Thoracic aorta (tissue), 2 donors: ENCODE measurements at regions not wholly inside any gene's neighbourhood (a gene's known extent, or its start where the extent isn't known, plus 50 kb on each side); places are given as distances from the start of the nearest gene placed in this dataset.
"Not testable (repeated sequence)": the region's sequence is repeated elsewhere in the genome, so short reads cannot be mapped to it uniquely, and the experiment has no call there.

Experiments used
- ATAC-seq: fragments of 150-250 bp; one replicate; pipeline ENCODE4 v1.8.0; 2017; ENCODE audit warnings: low read depth; ENCODE audit not compliant: insufficient number of reproducible peaks, low FRiP score
- DNase-seq: peaks from one replicate; pipeline ENCODE4 v3.0.0-alpha.2; 2020; ENCODE audit warnings: low spot score
- H3K27ac ChIP-seq, 2 donors: fragments of 200-600 bp; sonication (generic); 1 replicate in 1 of 2; 2 replicates in 1 of 2; pipeline ENCODE4 v1.5.1; 2016; ENCODE audit warnings: mild to moderate bottlenecking in 2 of 2, moderate library complexity in 2 of 2
- H3K27me3 ChIP-seq: fragments of 200-600 bp; sonication (generic); replicated peaks from 2 replicates; pipeline ENCODE4 v1.6.0; 2016; ENCODE audit warnings: mild to moderate bottlenecking; ENCODE audit not compliant: insufficient read depth
- H3K36me3 ChIP-seq: fragments of 200-600 bp; sonication (generic); one replicate; pipeline ENCODE4 v1.5.1; 2016
- H3K4me1 ChIP-seq, 2 donors: fragments of 200-600 bp; sonication (generic); 1 replicate in 1 of 2; 2 replicates in 1 of 2; pipeline versions ENCODE4 v1.5.1 to v1.6.0; 2016; ENCODE audit warnings: low read depth in 2 of 2, mild to moderate bottlenecking in 1 of 2; ENCODE audit not compliant: control insufficient read depth in 1 of 2
- H3K4me3 ChIP-seq: fragments of 200-600 bp; sonication (generic); 2 replicates; pipeline ENCODE4 v1.5.1; 2016; ENCODE audit warnings: mild to moderate bottlenecking
- H3K9me3 ChIP-seq: fragments of 200-600 bp; sonication (generic); 2 replicates; pipeline ENCODE4 v1.5.1; 2016
- TF ChIP-seq, protein P1 (sequence below): fragments of 200-600 bp; sonication (generic); IDR thresholded peaks from one replicate; pipeline ENCODE4 v1.5.1; 2019; ENCODE audit warnings: antibody characterized with exemption

DNA sequence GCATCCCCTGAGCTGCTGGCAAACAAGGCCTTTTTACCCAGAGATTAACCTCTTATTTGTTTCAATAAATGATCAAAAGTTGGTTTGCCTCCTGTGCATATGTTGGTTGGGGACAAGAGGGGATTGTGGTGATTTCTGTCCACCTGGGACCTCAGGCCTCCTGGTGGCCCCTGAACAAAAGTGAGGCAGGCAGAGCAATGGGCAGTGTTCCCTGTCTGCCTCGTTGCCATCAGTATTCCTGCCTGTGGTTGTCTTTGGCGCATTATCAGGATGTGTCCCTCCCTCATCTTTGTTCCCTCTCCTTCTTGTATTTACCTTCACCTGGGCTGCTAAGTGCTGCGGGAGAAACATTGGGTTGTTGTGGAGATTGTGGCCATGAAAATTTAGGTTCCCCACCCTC, 65.3 kb upstream of the DRD5 start:
- no peak for ATAC-seq
- H3K9me3 ChIP-seq = no peaks in the 10 kb centered on the region

GRCh38 chr4:9718246-9718939, 63.0 kb upstream of the DRD5 start:
- not testable (repeated sequence) for H3K27ac ChIP-seq, ATAC-seq

More for the DNA sequence above, 65.3 kb upstream of the DRD5 start:
- TF ChIP-seq, protein P1, sequence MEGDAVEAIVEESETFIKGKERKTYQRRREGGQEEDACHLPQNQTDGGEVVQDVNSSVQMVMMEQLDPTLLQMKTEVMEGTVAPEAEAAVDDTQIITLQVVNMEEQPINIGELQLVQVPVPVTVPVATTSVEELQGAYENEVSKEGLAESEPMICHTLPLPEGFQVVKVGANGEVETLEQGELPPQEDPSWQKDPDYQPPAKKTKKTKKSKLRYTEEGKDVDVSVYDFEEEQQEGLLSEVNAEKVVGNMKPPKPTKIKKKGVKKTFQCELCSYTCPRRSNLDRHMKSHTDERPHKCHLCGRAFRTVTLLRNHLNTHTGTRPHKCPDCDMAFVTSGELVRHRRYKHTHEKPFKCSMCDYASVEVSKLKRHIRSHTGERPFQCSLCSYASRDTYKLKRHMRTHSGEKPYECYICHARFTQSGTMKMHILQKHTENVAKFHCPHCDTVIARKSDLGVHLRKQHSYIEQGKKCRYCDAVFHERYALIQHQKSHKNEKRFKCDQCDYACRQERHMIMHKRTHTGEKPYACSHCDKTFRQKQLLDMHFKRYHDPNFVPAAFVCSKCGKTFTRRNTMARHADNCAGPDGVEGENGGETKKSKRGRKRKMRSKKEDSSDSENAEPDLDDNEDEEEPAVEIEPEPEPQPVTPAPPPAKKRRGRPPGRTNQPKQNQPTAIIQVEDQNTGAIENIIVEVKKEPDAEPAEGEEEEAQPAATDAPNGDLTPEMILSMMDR = no peak
- Histone ChIP-seq H3K27me3 (no peaks in the 10 kb centered on the region), H3K4me3 (no peak overlapping the region), H3K36me3 (no peaks in the 10 kb centered on the region), H3K27ac (no peak overlapping the region), H3K4me1 (no peaks in the 10 kb centered on the region)
- no peak for DNase-seq

GRCh38 chr4:9722131-9722530, 59.3 kb upstream of the DRD5 start:
- not testable (repeated sequence) for H3K4me1 ChIP-seq, DNase-seq, H3K9me3 ChIP-seq, H3K27me3 ChIP-seq, H3K4me3 ChIP-seq, H3K36me3 ChIP-seq, ATAC-seq, H3K27ac ChIP-seq

More at GRCh38 chr4:9718246-9718939, 63.0 kb upstream of the DRD5 start:
- H3K4me1 ChIP-seq, H3K9me3 ChIP-seq, H3K36me3 ChIP-seq, H3K27me3 ChIP-seq, DNase-seq, H3K4me3 ChIP-seq: not testable (repeated sequence)
